GM21367 (cell line): ENCODE measurements at regions not wholly inside any gene's neighbourhood (a gene's known extent, or its start where the extent isn't known, plus 50 kb on each side); places are given as distances from the start of the nearest gene placed in this dataset.
"Not testable (repeated sequence)": the region's sequence is repeated elsewhere in the genome, so short reads cannot be mapped to it uniquely, and the experiment has no call there.

ENCODE experiments used
- ATAC-seq: cut with Tn5 transposase; IDR thresholded peaks from one replicate; pipeline ENCODE4 v1.9.1; 2021; ENCODE audit not compliant: unreplicated experiment

DNA sequence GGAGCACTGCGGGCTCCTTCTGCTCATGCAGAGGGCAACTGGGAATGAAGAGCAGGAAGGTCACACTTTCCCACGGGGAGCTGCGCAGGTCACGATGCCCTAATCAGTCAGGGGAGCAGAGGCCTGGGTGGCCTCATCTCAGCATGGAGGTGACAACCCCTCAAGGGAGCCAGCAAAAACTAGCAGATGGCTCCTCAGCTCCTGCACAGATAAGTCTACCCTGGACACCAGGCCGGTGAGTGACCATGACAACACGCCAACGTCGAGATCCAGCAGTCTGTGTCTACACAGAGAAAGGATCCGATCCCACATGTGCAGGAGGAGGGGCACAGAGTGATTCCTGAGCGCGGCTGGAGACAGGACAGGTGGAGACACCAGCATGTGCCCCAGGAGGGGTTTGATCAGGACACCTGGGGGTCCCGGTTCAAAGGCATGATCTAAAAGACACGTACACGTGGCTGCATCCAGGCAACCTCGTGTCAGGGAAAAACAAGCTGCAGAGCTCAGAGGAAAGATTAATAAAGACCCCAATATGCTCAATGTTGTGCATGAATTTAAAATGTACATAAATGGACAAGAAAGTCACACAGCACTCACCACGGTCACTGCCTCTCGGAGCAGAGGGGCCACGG is 153.7 kb upstream of the SFSWAP start:
- no peak for ATAC-seq

DNA sequence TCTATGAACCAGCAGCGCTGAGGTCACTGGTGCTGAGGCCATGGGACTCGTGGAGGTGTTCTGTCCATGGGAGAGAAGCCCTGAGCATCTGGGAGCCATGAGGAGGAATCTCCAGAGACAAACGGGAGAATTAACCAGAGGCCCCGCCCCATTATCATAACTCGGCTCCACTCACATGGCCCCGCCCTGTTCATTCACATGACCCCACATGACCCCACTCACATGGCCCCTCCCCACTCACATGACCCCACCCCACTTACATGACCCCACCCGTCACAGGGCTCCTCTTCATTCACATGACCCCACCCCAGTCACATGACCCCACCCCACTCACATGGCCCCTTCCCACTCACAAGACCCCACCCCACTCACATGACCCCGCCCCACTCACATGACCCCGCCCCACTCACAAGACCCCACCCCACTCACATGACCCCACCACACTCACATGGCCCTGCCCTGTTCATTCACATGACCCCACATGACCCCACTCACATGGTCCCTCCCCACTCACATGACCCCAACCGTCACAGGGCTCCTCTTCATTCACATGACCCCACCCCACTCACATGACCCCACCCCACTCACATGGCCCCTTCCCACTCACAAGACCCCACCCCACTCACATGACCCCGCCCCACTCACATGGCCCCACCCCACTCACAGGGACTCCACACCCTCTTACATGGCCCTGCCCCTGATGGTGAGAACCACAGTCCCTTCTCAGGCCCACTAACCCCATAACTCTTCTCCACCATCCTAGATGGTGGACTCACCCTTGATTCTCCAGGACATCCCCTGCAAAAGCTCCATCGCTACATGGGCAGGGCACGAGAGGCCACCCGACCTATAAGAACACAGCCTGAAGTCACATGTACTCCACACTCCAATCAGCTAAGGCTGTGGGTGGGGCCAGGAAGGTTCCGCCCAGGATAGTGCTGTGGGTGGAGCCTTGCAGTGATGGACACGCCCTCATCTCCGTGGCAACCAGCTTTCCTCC is 151.1 kb upstream of the SFSWAP start:
- ATAC-seq, result no peak

DNA sequence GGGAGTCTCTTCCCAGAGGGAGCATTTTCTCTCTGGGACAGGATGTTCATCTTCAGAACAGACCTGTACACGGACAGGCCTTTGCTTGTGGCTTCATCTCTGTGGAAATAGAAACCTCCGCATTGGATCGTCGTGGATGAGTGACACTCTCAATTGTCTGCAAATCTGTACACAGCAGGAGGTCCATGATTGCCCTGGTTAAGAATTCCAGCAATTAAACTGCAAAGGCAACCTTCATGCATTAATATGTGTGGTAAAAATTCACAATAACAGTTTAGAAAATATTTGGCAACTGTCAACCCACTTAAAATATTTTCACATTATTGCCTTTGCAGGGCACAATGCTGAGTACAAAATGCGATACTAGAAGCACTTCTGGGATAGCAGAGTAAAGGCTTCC is 149.8 kb upstream of the SFSWAP start:
- no peak for ATAC-seq

DNA sequence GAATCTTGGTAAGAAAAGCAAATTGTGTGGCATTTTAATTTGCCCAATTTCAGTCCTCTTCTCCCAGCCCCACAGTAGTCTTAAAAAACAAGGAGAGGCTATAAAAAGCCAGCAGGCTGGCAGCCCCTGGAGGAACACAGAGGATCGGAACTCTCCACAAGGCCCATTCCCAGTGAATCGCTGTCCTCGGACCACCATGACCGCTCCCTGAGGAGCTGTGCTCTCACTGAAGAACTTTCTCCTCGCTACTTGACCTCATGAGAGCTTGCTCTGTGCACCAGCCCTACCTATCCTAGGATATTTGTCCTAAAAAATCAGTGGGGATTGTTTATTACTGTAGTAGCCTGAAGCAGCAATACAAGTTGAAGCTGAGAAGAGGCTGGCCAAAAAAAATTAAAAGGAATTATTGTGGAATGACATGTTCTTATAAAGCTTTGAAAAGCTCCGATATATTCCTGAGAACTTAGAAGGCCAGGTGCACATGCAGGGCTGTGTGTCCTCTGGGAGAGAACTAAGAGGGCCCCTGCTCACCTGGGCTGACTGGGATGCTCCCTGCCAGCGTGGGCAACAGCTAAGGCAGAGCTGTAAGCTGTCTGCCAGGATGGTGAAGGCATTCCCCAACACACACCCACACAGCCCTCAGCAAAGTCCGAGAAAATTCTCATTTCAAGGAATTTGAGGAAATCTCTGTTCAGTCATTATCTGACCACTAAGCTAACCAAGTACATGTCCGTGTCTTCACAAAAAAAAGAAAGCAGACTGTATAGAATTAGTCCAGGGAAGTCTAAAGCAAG is 148.8 kb upstream of the SFSWAP start:
- no peak for ATAC-seq

DNA sequence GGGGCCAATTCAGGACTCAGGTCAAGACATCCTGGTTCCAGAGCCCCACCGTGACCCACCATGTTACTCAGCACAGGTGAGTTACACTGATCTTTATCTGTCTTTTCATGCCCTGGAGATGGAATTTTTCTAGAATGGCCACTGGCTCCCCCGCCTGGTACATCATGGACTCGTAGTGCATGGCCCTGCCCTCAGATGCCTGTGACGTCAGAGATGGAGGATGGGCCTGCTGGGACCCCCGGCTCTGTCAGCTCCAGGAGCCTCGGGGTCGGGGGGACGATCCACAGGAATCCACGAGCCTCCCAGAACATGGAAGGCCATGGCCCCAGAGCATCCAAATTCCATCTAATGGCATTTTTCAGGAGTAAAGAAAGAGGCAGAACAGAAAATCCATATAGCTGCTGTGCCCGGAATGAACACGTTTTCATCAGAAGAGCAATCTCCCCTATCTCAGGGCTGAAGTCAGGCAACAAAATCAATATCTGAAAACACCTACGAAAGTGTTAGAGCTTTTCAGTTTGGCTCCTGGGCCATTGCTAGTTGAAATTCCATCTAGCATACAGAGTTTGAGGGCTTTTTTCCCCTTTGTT is 146.7 kb upstream of the SFSWAP start:
- not testable (repeated sequence) for ATAC-seq

DNA sequence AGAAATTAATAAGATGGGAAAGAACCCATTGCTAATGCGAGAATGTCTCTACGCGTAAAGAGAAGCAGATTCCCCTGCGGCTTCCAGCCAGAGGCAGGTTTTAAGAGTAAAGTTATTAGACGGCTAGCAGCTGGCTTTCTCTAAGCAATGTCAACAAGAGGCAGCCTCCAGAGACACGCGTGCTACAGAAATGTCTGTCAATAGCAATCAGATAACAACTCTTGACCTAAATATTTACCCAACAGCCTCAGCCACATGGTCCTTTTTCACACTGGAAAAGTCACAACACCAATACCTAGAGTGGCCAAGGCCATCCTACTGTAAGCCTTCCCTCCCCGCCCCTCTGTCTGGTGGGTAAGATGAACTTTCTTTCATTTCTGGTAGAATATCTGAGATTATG is 146.0 kb upstream of the SFSWAP start:
- no peak for ATAC-seq

DNA sequence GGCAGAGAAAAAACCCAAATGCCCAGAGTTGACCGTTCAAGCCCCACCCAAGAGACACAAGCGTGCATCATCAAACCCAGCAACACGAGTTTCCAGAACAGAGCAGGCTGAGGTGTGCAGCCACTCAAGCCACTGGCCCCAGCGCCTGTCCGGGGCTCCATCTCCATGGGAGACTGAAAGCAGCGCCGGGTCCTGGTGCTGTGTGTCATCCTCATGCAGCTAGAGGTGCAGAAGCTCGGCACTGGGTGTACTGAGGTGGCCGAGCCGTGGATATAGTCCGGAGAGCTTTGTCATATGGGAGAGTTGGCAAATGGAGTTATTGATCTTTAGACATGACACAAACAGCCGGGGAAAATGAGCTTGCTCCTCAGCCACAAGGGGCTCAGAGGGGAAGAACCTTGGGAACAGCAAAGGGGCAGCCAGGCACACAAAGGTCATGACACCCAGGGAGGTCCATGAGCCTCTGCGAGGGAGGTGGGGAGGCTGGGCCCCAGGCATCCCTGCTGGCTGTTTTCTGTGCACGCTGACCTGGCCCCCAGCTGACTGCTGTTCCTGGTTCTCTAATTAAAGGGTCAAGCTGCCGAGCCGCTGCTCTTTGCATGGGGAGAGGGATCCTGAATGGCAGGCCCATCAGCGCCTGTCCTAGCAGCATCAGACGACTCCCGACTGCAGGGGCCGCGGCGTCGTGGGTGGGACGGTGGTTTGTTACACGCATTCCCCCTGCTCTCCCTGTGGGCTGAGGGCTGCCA is 145.4 kb upstream of the SFSWAP start:
- no peak for ATAC-seq

DNA sequence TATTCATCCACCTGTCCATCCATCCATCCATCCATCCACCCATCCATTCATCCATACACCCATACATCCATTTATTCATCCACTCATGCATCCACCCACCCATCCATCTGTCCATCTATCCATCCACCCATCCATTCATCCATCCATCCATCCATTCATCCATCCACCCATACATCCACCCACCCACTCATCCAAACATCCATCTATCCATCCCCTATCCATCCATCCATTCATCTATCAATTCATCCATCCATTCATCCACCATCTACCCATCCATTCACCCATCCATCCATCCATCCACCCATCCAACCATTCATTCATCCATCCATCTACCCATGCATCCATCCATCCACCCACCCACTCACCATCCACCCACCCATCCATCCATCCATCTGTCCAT is 142.6 kb upstream of the SFSWAP start:
- no peak for ATAC-seq

DNA sequence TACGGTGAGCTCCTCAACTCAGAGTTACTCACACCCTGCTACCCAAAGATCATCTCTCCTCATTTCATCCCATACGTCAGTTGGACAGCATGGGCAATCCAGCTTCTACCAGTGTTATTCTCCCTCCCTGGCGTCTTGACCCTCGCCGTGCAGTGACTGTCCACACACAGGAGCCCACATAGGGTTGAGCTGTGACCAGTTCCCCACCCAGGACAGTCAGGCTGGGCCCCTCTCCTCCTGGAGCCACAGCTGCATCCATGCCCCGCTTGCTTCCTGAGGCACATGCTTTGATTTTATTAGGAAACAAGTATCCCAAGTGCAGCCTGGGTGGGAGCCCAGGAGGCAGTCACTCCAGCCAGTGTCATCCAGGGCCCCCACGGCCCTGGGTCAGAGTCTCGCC is 140.3 kb upstream of the SFSWAP start:
- no peak for ATAC-seq

DNA sequence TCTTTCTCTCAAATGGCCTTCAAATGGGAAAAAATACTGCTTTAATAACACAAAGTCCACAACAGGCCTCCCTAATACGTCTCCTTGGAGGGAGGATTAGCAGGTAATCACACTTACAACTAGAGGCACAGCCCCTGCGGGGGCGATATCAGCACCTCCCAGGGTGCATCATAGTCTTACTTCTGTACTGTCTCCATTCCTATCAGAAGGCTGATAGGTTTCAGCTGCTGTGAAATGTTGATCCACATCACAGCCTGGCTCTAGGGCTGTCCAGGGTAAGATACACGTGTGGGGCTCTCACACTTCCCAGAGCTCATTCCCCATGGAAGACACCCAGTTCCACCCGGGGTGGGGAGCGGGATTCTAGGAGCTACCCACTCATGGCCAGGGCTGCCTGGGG is 139.1 kb upstream of the SFSWAP start:
- ATAC-seq, result no peak

DNA sequence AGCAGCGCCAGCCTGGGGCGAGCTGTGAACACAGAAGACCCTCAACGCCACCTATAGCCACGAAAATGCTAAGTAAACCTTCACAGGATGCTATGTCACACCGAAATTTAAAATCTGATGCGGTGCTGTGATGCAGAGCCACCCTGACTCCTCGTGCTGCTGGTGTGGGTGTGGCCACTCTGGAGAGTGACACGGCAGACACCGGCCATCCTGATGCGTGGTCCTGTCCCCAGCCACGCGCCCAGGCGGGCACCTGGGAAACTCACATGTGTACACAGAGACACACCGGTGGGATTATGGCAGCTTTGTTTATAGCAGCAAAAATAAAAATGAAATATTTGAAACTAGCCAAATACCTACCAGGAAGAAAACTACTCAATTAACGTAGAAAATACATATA is 138.3 kb upstream of the SFSWAP start:
- no peak for ATAC-seq

DNA sequence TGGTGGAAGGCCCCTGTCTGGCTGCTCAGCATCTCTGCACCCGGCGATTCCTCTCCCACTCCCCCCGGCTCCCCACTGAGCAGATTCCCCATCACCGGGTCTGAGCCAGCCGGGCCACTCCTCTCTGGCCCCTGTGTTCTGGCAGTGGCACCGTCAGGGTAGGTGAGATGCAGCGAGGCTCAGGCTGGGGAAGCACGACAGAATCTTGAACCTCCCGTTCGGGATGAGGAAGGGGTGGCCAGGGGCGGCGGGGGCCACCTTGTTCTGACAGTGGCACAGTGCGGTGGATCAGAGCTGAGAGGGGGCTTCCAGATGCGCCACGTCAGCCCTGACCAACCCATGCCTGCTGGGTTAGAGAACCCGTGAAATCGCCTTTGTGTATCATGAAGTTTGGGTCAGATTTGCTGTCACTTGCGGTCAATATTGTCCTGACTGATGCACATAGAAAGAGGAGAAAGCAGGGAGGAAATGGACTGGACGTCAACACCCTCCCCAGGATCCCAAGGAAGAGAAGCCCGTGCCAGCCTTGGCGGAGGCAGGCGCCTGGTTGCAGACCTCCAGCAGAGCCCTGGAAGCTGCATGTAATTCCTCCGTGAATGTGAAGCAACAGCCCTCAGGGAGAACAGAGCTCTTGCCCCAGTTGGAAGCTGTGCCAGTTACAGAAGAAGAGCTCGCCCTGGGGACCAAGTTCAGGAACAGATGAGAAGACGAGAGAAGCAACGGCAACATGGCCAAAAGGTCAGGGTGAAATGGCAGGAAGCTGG is 137.1 kb upstream of the SFSWAP start:
- no peak for ATAC-seq

DNA sequence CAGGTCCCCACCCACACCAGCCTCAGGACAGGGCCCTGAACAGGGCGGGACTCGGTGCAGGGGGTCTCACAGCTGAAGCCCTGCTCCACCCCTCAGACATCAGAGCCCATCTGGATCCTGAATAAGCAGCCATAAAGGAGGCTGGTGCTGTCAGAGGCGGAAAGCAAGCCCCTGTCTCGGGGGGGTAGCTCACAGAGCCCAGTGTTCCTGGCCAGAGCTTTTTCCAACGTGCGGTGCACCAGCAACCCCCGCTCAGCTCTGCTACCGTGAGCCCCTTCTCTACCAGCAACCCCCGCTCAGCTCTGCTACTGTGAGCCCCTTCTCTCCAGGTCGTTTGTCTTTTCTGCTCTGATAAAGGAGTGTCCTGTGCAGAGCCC is 136.5 kb upstream of the SFSWAP start:
- ATAC-seq, result no peak

DNA sequence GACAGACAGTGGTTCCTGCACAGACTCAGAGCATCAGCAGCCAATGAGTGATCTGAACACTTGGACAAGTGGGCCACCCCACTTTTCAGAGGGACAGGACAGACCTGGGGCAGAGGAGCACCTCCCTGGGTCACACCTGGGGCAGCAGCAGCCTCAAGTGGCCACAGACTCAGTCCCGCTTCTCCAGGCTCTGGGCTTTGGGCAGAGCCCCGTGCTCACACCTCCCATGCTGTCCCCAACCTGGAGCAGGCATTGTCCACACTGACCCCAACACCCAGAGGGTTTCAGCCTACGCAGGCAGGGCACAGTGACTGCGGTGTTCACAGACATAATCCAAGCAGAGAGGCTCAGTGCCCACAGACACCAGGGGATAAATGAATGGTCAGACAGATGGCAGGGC is 135.5 kb upstream of the SFSWAP start:
- no peak for ATAC-seq

DNA sequence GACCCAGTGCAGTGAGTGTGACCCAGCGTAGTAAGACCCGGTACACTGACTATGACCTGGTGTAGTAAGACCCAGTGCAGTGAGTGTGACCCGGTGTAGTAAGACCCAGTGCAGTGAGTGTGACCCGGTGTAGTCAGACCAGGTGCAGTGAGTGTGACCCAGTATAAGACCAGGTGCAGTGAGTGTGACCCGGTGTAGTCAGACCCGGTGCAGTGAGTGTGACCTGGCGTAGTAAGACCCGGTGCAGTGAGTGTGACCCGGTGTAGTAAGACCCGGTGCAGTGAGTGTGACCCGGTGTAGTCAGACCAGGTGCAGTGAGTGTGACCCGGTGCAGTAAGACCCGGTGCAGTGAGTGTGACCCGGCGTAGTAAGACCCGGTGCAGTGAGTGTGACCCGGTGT is 134.2 kb upstream of the SFSWAP start:
- ATAC-seq, result not testable (repeated sequence)

DNA sequence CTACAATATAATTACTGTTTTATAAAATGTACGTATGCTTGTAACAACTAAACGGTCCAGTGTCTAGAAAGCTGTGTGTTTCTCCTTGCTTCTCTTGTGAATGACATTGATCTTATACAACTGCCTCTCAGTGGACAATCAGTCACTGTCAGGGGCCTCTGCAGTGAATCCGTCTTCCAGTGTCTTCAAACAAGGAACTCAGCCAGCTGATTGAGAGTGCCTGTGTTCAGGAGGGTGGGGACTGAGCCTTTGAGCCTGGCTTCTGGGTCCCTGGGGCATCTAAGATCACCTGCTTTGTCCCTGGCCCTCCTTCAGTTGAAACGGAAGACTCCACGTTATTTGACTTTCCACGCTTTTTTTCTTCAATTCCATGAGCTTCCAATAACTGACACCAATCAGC is 133.1 kb upstream of the SFSWAP start:
- no peak for ATAC-seq

DNA sequence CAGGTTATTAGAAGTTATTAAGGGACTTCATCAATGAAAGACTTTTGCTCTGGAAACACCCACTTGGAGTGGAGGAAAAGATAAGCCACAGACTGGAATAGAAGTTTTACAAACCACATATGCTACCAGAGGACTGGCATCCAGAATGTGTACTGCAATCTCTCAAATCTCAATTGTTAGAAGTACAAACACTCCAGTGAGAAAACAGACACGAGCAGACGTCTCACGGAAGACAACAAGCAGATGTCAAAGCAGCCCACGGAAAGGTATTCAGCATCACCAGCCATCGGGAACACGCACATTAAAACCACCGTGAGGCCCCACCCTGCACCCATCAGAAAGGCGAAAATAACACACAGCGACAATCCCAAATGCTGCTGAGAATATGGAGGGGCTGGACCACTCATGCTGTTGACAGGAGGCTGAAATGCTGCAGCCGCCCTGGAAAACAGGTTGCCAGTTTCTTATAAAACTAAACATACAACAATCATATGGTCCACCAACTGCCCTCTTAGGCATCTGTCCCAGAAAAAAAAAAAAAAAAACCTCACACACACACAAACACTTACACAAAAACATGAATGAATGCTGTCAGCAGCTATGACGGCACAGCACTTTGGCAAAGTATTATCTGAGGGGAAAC is 131.9 kb upstream of the SFSWAP start:
- no peak for ATAC-seq

DNA sequence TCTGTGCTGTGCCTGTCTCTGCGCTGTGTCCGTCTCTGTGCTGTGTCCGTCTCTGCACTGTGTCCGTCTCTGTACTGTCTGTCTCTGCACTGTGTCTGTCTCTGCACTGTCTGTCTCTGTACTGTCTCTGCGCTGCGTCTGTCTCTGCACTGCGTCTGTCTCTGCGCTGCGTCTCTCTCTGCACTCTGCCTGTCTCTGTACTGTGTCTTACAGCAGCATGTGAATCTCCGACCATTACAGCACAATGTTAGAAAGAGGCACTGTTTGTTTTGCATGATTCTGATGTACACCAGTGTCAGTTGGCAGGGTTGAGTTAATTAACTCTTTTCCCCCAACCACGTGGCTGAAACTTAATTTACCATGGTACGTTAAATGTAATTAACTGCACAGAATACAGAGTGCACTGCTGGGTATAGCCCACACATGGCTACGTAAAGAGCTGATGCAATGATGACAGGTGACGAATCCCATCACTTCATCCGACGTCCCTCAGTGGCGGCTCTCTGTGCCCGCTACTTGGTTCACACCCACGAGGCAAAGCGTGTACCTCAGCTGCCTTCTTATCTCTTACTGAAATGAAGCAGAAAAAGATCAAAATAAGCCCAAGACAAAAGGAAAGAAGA is 127.7 kb upstream of the SFSWAP start:
- ATAC-seq, result no peak

DNA sequence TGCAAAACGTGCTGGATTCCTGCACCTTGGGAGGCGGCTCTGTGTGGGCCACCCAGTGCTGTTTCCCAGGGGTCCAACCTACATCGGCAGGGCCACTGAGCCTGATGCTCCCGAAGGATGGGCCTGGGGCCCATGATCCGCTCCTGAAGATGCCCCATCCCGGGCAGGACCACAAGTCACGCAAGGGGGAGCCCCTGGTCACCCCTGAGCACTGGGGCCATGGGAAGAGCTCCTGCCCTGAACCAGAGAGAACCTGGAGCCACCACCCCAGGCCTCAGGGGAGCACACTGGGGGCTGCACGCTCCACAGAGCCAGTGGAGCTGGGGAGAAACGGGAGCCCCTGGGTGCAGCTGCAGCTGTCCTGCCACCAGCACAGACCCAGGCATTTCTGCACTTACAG is 124.6 kb upstream of the SFSWAP start:
- no peak for ATAC-seq
